Testis (tissue), 2 donors: ENCODE measurements at regions not wholly inside any gene's neighbourhood (a gene's known extent, or its start where the extent isn't known, plus 50 kb on each side); places are given as distances from the start of the nearest gene placed in this dataset.

Experiments used
- CTCF ChIP-seq, 3 experiments: fragments of 450-650 bp in 2 of 3; fragments of 200-600 bp in 1 of 3; sonication (generic) in 1 of 3; IDR thresholded peaks; one replicate each; pipeline ENCODE4 v1.5.1; 2016 to 2019; ENCODE audit warnings: antibody characterized with exemption in 3 of 3, mild to moderate bottlenecking in 2 of 3, moderate library complexity in 1 of 3
- POLR2A ChIP-seq: fragments of 450-650 bp; IDR thresholded peaks from one replicate; pipeline ENCODE4 v1.6.1; 2017; ENCODE audit warnings: antibody characterized with exemption, mild to moderate bottlenecking, moderate library complexity

DNA sequence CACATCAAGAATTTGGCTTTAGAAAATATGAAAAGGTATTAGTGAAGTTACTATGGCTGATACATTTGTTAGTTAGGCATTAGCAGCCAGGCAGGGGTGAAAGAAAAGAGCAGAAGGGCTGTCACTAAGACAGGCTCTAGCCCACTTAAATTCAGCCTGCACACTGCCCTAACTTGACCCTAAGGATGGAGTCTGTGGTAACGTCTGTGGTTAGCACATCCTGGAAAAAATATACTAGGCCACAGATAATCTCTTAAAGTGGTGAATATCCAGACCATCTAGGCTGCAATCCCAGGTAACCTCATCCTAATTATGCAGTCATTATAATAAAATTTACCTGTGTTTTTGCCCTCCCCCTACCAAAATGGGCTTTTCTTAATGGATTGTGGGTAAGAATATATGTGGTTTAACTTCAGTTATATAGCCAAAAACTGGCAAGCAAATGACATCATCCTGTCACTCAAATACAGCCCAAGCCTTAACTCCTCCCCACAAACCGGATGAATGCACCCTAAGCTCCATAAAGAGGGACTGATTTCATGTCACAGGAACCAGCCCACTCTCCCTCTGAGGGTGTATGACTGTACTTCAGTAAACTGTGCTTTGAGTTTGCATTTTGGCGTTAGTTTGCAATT is 440.9 kb downstream of the LRFN5 start:
- no peak for TF ChIP-seq CTCF (IDR thresholded peaks at IDR 0.05)
- no peak for TF ChIP-seq POLR2A
